ENCODE measurements at regions not wholly inside any gene's neighbourhood (a gene's known extent, or its start where the extent isn't known, plus 50 kb on each side); places are given as distances from the start of the nearest gene placed in this dataset.

DNA sequence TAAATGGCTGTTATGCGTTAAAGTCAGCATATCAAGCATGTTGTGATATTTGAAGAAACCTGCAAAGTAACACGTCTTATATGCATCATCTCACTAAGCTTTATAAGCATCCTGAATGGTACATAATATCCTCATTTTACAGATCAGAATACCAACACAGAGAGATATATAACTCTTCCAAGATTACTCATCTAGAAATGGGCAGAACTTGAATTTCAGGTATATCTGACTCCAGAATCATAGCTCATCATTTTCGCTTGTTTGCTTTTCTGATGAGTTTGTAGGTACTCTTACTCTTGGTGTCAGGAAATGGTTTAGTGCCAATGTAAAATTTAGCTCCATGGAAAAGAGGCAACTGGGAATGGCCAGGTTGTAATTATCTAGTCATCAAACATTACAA, 232.3 kb upstream of the ANKH start:
- TF ChIP-seq, protein P1, sequence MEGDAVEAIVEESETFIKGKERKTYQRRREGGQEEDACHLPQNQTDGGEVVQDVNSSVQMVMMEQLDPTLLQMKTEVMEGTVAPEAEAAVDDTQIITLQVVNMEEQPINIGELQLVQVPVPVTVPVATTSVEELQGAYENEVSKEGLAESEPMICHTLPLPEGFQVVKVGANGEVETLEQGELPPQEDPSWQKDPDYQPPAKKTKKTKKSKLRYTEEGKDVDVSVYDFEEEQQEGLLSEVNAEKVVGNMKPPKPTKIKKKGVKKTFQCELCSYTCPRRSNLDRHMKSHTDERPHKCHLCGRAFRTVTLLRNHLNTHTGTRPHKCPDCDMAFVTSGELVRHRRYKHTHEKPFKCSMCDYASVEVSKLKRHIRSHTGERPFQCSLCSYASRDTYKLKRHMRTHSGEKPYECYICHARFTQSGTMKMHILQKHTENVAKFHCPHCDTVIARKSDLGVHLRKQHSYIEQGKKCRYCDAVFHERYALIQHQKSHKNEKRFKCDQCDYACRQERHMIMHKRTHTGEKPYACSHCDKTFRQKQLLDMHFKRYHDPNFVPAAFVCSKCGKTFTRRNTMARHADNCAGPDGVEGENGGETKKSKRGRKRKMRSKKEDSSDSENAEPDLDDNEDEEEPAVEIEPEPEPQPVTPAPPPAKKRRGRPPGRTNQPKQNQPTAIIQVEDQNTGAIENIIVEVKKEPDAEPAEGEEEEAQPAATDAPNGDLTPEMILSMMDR (IDR thresholded peaks at IDR 0.05) = no peak
- TF ChIP-seq POLR2A (IDR thresholded peaks at IDR 0.05) = no peak
- no peak for TF ChIP-seq EP300 (IDR thresholded peaks at IDR 0.05)

Measured in upper lobe of left lung (tissue), 4 donors.